Panc1 (cell line): ENCODE measurements at regions not wholly inside any gene's neighbourhood (a gene's known extent, or its start where the extent isn't known, plus 50 kb on each side); places are given as distances from the start of the nearest gene placed in this dataset.

Experiments used
- ATAC-seq: fragments of 200-7000 bp; cut with Tn5 transposase; 2 replicates; pipeline ENCODE4 v1.9.1; 2020; ENCODE audit warnings: mild to moderate bottlenecking, moderate library complexity
- BruUV-seq: library from RNA; stranded (reverse); fragments of 400-500 nt; replicated peaks from 2 replicates; lab custom pipeline; 2021; lab: Mats Ljungman, UMichigan
- CTCF ChIA-PET: fragments of 300-600 bp; sonication (Branson Sonifier 250); formaldehyde crosslinking; loops from one replicate; lab custom pipeline; 2022; ENCODE audit warnings: antibody characterized with exemption; lab: Charles Lee
- POLR2A ChIA-PET: fragments of 300-600 bp; sonication (Branson Sonifier 250); formaldehyde crosslinking; loops from one replicate; lab custom pipeline; 2022; ENCODE audit warnings: antibody characterized with exemption; lab: Charles Lee
- DNase-seq: peaks from one replicate; pipeline ENCODE4 v3.0.0-alpha.2; 2010; ENCODE audit warnings: low read depth, low spot score
- H3K27ac ChIP-seq: 2 replicates; pipeline ENCODE4 v1.5.1; 2011; ENCODE audit warnings: mild to moderate bottlenecking, low read length, inconsistent platforms
- H3K27me3 ChIP-seq: fragments of 200-500 bp; sonication (Bioruptor generic); 2 replicates; pipeline ENCODE4 v1.6.0; 2014; ENCODE audit warnings: low read length, inconsistent platforms; ENCODE audit not compliant: control insufficient read depth, insufficient read depth
- H3K36me3 ChIP-seq: fragments of 200-500 bp; sonication (Bioruptor generic); 2 replicates; pipeline ENCODE4 v1.5.1; 2014; ENCODE audit warnings: inconsistent platforms, mild to moderate bottlenecking, low read length, moderate library complexity; ENCODE audit not compliant: control insufficient read depth, insufficient read depth
- H3K4me1 ChIP-seq: 2 replicates; pipeline ENCODE4 v1.5.1; 2011; ENCODE audit warnings: inconsistent platforms, mild to moderate bottlenecking, low read length, moderate library complexity; ENCODE audit not compliant: control insufficient read depth, insufficient read depth
- H3K4me3 ChIP-seq, 2 experiments: 2 replicates each; pipeline ENCODE4 v1.5.1; 2011 to 2012; ENCODE audit warnings: low read depth in 2 of 2, low read length in 2 of 2, mild to moderate bottlenecking in 2 of 2, inconsistent platforms in 1 of 2, moderate library complexity in 1 of 2
- H3K9me3 ChIP-seq: fragments of 200-500 bp; sonication (Bioruptor generic); 2 replicates; pipeline ENCODE4 v1.5.1; 2014; ENCODE audit warnings: low read depth, mild to moderate bottlenecking, inconsistent platforms, low read length, moderate library complexity; ENCODE audit not compliant: control insufficient read depth, insufficient read depth
- CTCF ChIP-seq: fragments of 450-650 bp; IDR thresholded peaks from 2 replicates; pipeline ENCODE4 v1.5.1; 2017; ENCODE audit warnings: mild to moderate bottlenecking
- POLR2AphosphoS5 ChIP-seq: IDR thresholded peaks from 2 replicates; pipeline ENCODE4 v1.6.1; 2012; ENCODE audit warnings: mild to moderate bottlenecking, low read depth, low read length, moderate library complexity
- REST ChIP-seq, 2 experiments: IDR thresholded peaks; 2 replicates each; pipeline ENCODE4 v1.6.1; 2011 to 2012; ENCODE audit warnings: low read depth in 2 of 2, control low read depth in 1 of 2, low read length in 1 of 2, mild to moderate bottlenecking in 1 of 2, moderate library complexity in 1 of 2; ENCODE audit not compliant: insufficient read depth in 1 of 2
- SIN3A ChIP-seq: IDR thresholded peaks from 2 replicates; pipeline ENCODE4 v1.6.1; 2012; ENCODE audit warnings: low read depth, mild to moderate bottlenecking, low read length, moderate library complexity, borderline replicate concordance; ENCODE audit not compliant: insufficient read depth
- TCF7L2 ChIP-seq: IDR thresholded peaks from 2 replicates; pipeline ENCODE4 v1.6.1; 2011; ENCODE audit warnings: mild to moderate bottlenecking, low read depth, low read length, inconsistent platforms
- in situ Hi-C: cut with HindIII; loops from 2 replicates; pipeline ENCODE4 v1.10.0; 2016; ENCODE audit warnings: low sequenced_read_pairs, low pct_unique_long_range_greater_than_20kb
- intact Hi-C: fragments of 100-400 bp; cut with micrococcal nuclease; formaldehyde crosslinking; loops from one replicate; pipeline ENCODE4 v1.10.0; 2022; ENCODE audit not compliant: unreplicated experiment

GRCh38 chr2:236889791-236890704, 195.6 kb upstream of the COPS8 start:
- Histone ChIP-seq H3K36me3 (no peaks in the 10 kb centered on the region), H3K27me3 (peaks cover 4% of the 10 kb centered on the region), H3K27ac (no peak overlapping the region), H3K9me3 (no peaks in the 10 kb centered on the region), H3K4me3 (no peak overlapping the region), H3K4me1 (no peaks in the 10 kb centered on the region)
- BruUV-seq = no TSS peak
- ATAC-seq = no peak
- intact Hi-C loops = no loop called here
- ChIA-PET CTCF (no interaction called here), POLR2A (no interaction called here)
- TF ChIP-seq POLR2AphosphoS5 = no peak
- TF ChIP-seq TCF7L2 = no peak
- DNase-seq = no peak
- in situ Hi-C loops = no loop called here

- Histone ChIP-seq H3K27me3 (peaks cover 11% of the 10 kb centered on the region), H3K9me3 (no peaks in the 10 kb centered on the region), H3K27ac (no peak overlapping the region), H3K4me1 (no peaks in the 10 kb centered on the region), H3K4me3 (no peak overlapping the region), H3K36me3 (no peaks in the 10 kb centered on the region)
- TF ChIP-seq CTCF (no peak), TCF7L2 (no peak), SIN3A (no peak)
- POLR2A ChIA-PET = interaction anchor here (0.7 kb wide), 1 partner anchor 116 kb away, joined by 3 read pairs; no protein-coding TSS in a partner anchor
- in situ Hi-C loops (no loop called here), intact Hi-C loops (no loop called here)
- CTCF ChIA-PET = no interaction called here
- DNase-seq = no peak
- BruUV-seq = no TSS peak
- ATAC-seq = no peak
These were observed 193.0 kb upstream of the COPS8 start for GRCh38 chr2:236892721-236893120.

DNA sequence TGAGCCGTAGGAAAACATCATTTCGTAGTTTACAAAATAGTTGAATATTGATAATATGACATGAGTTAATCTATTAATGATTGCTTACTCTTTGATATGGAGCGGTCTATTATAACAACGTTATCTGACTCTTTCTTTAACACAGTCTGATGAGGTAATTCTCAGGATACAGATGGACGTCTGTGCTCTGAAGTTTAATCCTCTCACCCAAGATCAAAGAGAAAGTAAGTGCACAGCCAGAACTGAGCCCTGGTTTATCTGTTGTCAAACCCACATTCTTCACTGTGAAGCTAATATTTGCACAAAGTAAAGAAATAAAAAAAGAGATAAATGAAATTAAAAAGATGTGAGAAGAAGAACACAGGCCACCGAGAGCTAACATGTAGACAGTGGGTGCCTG, 190.9 kb upstream of the COPS8 start:
- Histone ChIP-seq H3K9me3 (no peaks in the 10 kb centered on the region), H3K27me3 (peaks cover 14% of the 10 kb centered on the region), H3K27ac (no peak overlapping the region), H3K4me1 (no peaks in the 10 kb centered on the region), H3K36me3 (no peaks in the 10 kb centered on the region), H3K4me3 (no peak overlapping the region)
- ChIA-PET CTCF (no interaction called here), POLR2A (no interaction called here)
- BruUV-seq = no TSS peak
- DNase-seq = no peak
- in situ Hi-C loops = no loop called here
- ATAC-seq = no peak
- TF ChIP-seq POLR2AphosphoS5 = no peak
- TF ChIP-seq SIN3A = no peak
- no peak for TF ChIP-seq REST (IDR thresholded peaks at IDR 0.05; ENCODE audit: insufficient read depth in 1 of 2, low read depth in 2 of 2, low read length in 1 of 2)
- TF ChIP-seq TCF7L2 = no peak
- TF ChIP-seq CTCF = no peak
- intact Hi-C loops = no loop called here
